H1 (cell line): ENCODE measurements at regions not wholly inside any gene's neighbourhood (a gene's known extent, or its start where the extent isn't known, plus 50 kb on each side); places are given as distances from the start of the nearest gene placed in this dataset.

Experiments used
- CTCF ChIA-PET: fragments of 300-600 bp; sonication (Branson Sonifier 250); formaldehyde crosslinking; loops from one replicate; lab custom pipeline; 2021; ENCODE audit not compliant: partially characterized antibody; lab: Charles Lee
- POLR2A ChIA-PET: fragments of 300-600 bp; sonication (Branson Sonifier 250); formaldehyde crosslinking; loops from one replicate; lab custom pipeline; 2021; ENCODE audit warnings: inconsistent platforms; ENCODE audit not compliant: partially characterized antibody; lab: Charles Lee
- DNase-seq, 2 experiments: peaks; one replicate each; pipeline versions ENCODE4 v3.0.0 to v3.0.0-alpha.2; 2010 to 2022; ENCODE audit warnings: low spot score in 2 of 2, low read depth in 1 of 2, mixed read lengths in 1 of 2
- FAIRE-seq: peaks from 2 replicates; lab custom pipeline; 2011; peaks lifted over from hg19 to GRCh38; lab: Jason Lieb, UNC
- H2AFZ ChIP-seq: 2 replicates; pipeline ENCODE4 v1.8.1; 2012; ENCODE audit warnings: low read length, inconsistent platforms
- H2AK5ac ChIP-seq: 2 replicates; pipeline ENCODE4 v1.6.1; 2013; ENCODE audit warnings: low read depth, low read length
- H2BK120ac ChIP-seq: replicated peaks from 2 replicates; pipeline ENCODE3; 2013; ENCODE audit warnings: low read depth, low read length, inconsistent platforms
- H2BK12ac ChIP-seq: 2 replicates; pipeline ENCODE4 v1.6.1; 2013; ENCODE audit warnings: low read depth, low read length
- H2BK15ac ChIP-seq: 2 replicates; pipeline ENCODE4 v1.6.1; 2013; ENCODE audit warnings: low read length
- H2BK20ac ChIP-seq: 2 replicates; pipeline ENCODE4 v1.6.1; 2013; ENCODE audit warnings: low read length
- H2BK5ac ChIP-seq: 2 replicates; pipeline ENCODE4 v1.6.1; 2013; ENCODE audit warnings: low read depth, low read length
- H3K14ac ChIP-seq: 2 replicates; pipeline ENCODE4 v1.6.1; 2013; ENCODE audit warnings: inconsistent platforms; ENCODE audit not compliant: insufficient read length
- H3K18ac ChIP-seq: 2 replicates; pipeline ENCODE4 v1.6.1; 2013; ENCODE audit warnings: low read length; ENCODE audit errors: extremely low read depth
- H3K23ac ChIP-seq: 2 replicates; pipeline ENCODE4 v1.6.1; 2013; ENCODE audit warnings: inconsistent platforms; ENCODE audit not compliant: insufficient read length
- H3K23me2 ChIP-seq: 2 replicates; pipeline ENCODE4 v1.6.1; 2013; ENCODE audit warnings: low read depth, low read length
- H3K27ac ChIP-seq: 2 replicates; pipeline ENCODE4 v1.6.1; 2011; ENCODE audit warnings: low read depth, low read length, inconsistent platforms
- H3K27me3 ChIP-seq, 4 experiments: replicated peaks in 1 of 4; 1 replicate in 1 of 4; 2 replicates in 3 of 4; pipeline versions ENCODE4 v1.6.1 to v1.8.1; 2011 to 2013; ENCODE audit warnings: low read length in 3 of 4, mild to moderate bottlenecking in 3 of 4, inconsistent platforms in 2 of 4, mixed read lengths in 2 of 4, moderate library complexity in 1 of 4; ENCODE audit not compliant: control insufficient read depth in 3 of 4, insufficient read depth in 3 of 4; ENCODE audit errors: extremely low read depth in 1 of 4
- H3K36me3 ChIP-seq, 4 experiments: 2 replicates each; pipeline versions ENCODE4 v1.6.1 to v1.8.1; 2011 to 2013; ENCODE audit warnings: mild to moderate bottlenecking in 4 of 4, low read length in 3 of 4, moderate library complexity in 2 of 4, control low read depth in 1 of 4, inconsistent platforms in 1 of 4; ENCODE audit not compliant: insufficient read depth in 4 of 4, control insufficient read depth in 2 of 4
- H3K4ac ChIP-seq: replicated peaks from 2 replicates; pipeline ENCODE3; 2013; ENCODE audit warnings: low read length, low read depth, mixed read lengths, inconsistent platforms; ENCODE audit not compliant: insufficient read length
- H3K4me1 ChIP-seq, 4 experiments: replicated peaks in 1 of 4; 1 replicate in 1 of 4; 2 replicates in 3 of 4; pipeline versions ENCODE4 v1.6.1 to v1.8.1; 2011 to 2013; ENCODE audit warnings: low read length in 3 of 4, inconsistent platforms in 2 of 4, mixed read lengths in 1 of 4; ENCODE audit not compliant: insufficient read depth in 4 of 4, control insufficient read depth in 3 of 4
- H3K4me2 ChIP-seq, 2 experiments: 2 replicates each; pipeline versions ENCODE4 v1.6.1 to v1.8.1; 2011 to 2013; ENCODE audit warnings: low read depth in 2 of 2, low read length in 2 of 2, control low read depth in 1 of 2, inconsistent platforms in 1 of 2, mild to moderate bottlenecking in 1 of 2; ENCODE audit not compliant: insufficient read depth in 1 of 2
- H3K4me3 ChIP-seq, 4 experiments: fragments of 200-600, 300-600 bp in 1 of 4; sonication (generic), shearing (Covaris generic), sonication (Bioruptor Twin) in 1 of 4; 2 replicates each; pipeline versions ENCODE4 v1.5.1 to v1.8.1; 2011 to 2016; ENCODE audit warnings: low read length in 4 of 4, low read depth in 3 of 4, control low read depth in 2 of 4, inconsistent platforms in 2 of 4, mild to moderate bottlenecking in 2 of 4, mixed read lengths in 1 of 4, moderate library complexity in 1 of 4; ENCODE audit not compliant: insufficient read depth in 2 of 4; ENCODE audit errors: extremely low read depth in 1 of 4
- H3K56ac ChIP-seq: replicated peaks from 2 replicates; pipeline ENCODE3; 2013; ENCODE audit warnings: low read depth, mild to moderate bottlenecking, mixed read lengths, low read length, inconsistent platforms; ENCODE audit not compliant: insufficient read length
- H3K79me1 ChIP-seq: 2 replicates; pipeline ENCODE4 v1.6.1; 2013; ENCODE audit warnings: low read depth, low read length, control low read depth
- H3K79me2 ChIP-seq, 2 experiments: 2 replicates each; pipeline versions ENCODE4 v1.6.1 to v1.8.1; 2012 to 2013; ENCODE audit warnings: low read length in 2 of 2, mild to moderate bottlenecking in 2 of 2, inconsistent platforms in 1 of 2; ENCODE audit not compliant: insufficient read depth in 2 of 2, control insufficient read depth in 1 of 2
- H3K9ac ChIP-seq, 4 experiments: replicated peaks in 1 of 4; 1 replicate in 1 of 4; 2 replicates in 3 of 4; pipeline versions ENCODE4 v1.6.1 to v1.8.1; 2011 to 2013; ENCODE audit warnings: low read depth in 3 of 4, low read length in 3 of 4, control low read depth in 2 of 4, mild to moderate bottlenecking in 2 of 4, moderate library complexity in 2 of 4, inconsistent platforms in 1 of 4; ENCODE audit errors: extremely low read depth in 1 of 4
- H3K9me3 ChIP-seq, 2 experiments: 2 replicates each; pipeline versions ENCODE4 v1.6.1 to v1.8.1; 2012 to 2013; ENCODE audit warnings: mild to moderate bottlenecking in 2 of 2, moderate library complexity in 2 of 2, control low read depth in 1 of 2, inconsistent platforms in 1 of 2, low read depth in 1 of 2, low read length in 1 of 2, mixed read lengths in 1 of 2; ENCODE audit not compliant: insufficient read depth in 2 of 2
- H4K20me1 ChIP-seq, 2 experiments: replicated peaks in 1 of 2; 2 replicates each; pipeline versions ENCODE3 to v1.8.1; 2011 to 2013; ENCODE audit warnings: inconsistent platforms in 2 of 2, low read length in 2 of 2, mild to moderate bottlenecking in 1 of 2; ENCODE audit not compliant: insufficient read depth in 2 of 2, control insufficient read depth in 1 of 2
- H4K5ac ChIP-seq: 2 replicates; pipeline ENCODE4 v1.6.1; 2013; ENCODE audit warnings: low read length, low read depth, mixed read lengths, inconsistent platforms; ENCODE audit not compliant: insufficient read length
- H4K8ac ChIP-seq: 2 replicates; pipeline ENCODE4 v1.8.0; 2013; ENCODE audit warnings: mild to moderate bottlenecking, moderate library complexity, low read length, inconsistent platforms; ENCODE audit not compliant: insufficient read depth; ENCODE audit errors: extremely low read depth
- H4K91ac ChIP-seq: replicated peaks from 2 replicates; pipeline ENCODE3; 2013; ENCODE audit warnings: low read length, mixed read lengths, inconsistent platforms; ENCODE audit not compliant: insufficient read length
- TBP ChIP-seq: IDR thresholded peaks from 2 replicates; pipeline ENCODE4 v1.6.1; 2011; ENCODE audit warnings: low read depth, low read length, improper control_type of control experiment
- WGBS, 2 experiments: shearing (Covaris generic) in 1 of 2; methylation state at CpG; one replicate each; pipeline versions ENCODE4 v1.1.6 to v1.1.7; 2013 to 2015; ENCODE audit warnings: low lambda C conversion rate in 2 of 2, mixed read lengths in 2 of 2, inconsistent platforms in 1 of 2, low coverage in 1 of 2, missing lambda C conversion rate in 1 of 2; ENCODE audit not compliant: insufficient replicate concordance in 2 of 2, insufficient coverage in 1 of 2, insufficient read length in 1 of 2; ENCODE audit errors: extremely low coverage in 1 of 2, missing lambda C conversion rate in 1 of 2; 5-methylcytosine and 5-hydroxymethylcytosine counted together

DNA sequence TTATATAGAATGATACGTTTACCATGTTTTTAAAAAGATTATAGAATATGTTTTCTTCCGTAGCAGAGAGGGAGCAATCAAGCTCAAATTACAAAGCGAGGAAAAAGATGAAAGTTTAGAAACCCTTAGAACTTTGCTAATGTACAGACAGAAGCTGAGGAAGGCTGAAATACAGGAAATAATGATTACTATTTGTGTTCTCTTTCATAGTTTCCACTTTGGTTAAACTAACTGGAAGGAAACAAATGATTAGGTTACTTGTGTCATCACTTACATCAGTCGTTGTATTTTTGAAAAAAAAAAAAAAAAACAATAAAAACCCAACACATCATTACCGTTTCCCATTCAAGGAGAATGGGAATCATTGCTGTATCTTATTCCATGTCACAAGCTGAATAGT, 337.8 kb upstream of the CBLB start:
- no peak for FAIRE-seq
- no peak overlapping the region for H2BK120ac ChIP-seq
- WGBS, 2 experiments, result 94% methylated on average over 4 of the region's 5 CpGs; no CpG with 5 or more reads in 1 of the 2 experiments

More for the DNA sequence above, 337.8 kb upstream of the CBLB start:
- H3K14ac ChIP-seq, result no peak overlapping the region
- POLR2A ChIA-PET, result no interaction called here
- no peak overlapping the region for H3K18ac ChIP-seq
- H3K9ac ChIP-seq, result no peak overlapping the region
- H2AK5ac ChIP-seq, result no peak overlapping the region
- no peaks in the 10 kb centered on the region for H3K36me3 ChIP-seq
- no peak for DNase-seq
- H3K4me1 ChIP-seq, result no peaks in the 10 kb centered on the region; a peak in 1 of 7 replicates
- no peaks in the 10 kb centered on the region for H3K79me1 ChIP-seq
- H2BK5ac ChIP-seq, result no peak overlapping the region
- TF ChIP-seq TBP, result no peak
- TF ChIP-seq, all 59 proteins: peak for 0
- no peaks in the 10 kb centered on the region for H3K79me2 ChIP-seq
- H4K91ac ChIP-seq, result no peak overlapping the region
- CTCF ChIA-PET, result interaction anchor here (0.6 kb wide), 2 partner anchors 164 to 1318 kb away, joined by 3 read pairs; no protein-coding TSS in a partner anchor
- H2AFZ ChIP-seq, result no peak overlapping the region
- no peak overlapping the region for H2BK12ac ChIP-seq
- no peaks in the 10 kb centered on the region for H3K9me3 ChIP-seq
- no peaks in the 10 kb centered on the region for H3K27me3 ChIP-seq
- no peak overlapping the region for H3K27ac ChIP-seq
- H2BK20ac ChIP-seq, result no peak overlapping the region
- no peaks in the 10 kb centered on the region for H3K23me2 ChIP-seq
- no peak overlapping the region for H3K56ac ChIP-seq
- no peak overlapping the region for H3K4ac ChIP-seq
- no peaks in the 10 kb centered on the region for H4K20me1 ChIP-seq
- H4K8ac ChIP-seq, result no peak overlapping the region
- no peak overlapping the region for H3K4me3 ChIP-seq
- no peak overlapping the region for H3K23ac ChIP-seq
- no peak overlapping the region for H3K4me2 ChIP-seq
- no peak overlapping the region for H4K5ac ChIP-seq
- no peak overlapping the region for H2BK15ac ChIP-seq
